SW480 (cell line): ENCODE measurements at regions not wholly inside any gene's neighbourhood (a gene's known extent, or its start where the extent isn't known, plus 50 kb on each side); places are given as distances from the start of the nearest gene placed in this dataset.
A peak's percentile ranks its signal among the peaks of the same experiment; 100 is the strongest.
"Not testable (repeated sequence)": the region's sequence is repeated elsewhere in the genome, so short reads cannot be mapped to it uniquely, and the experiment has no call there.

Source experiments
- DNase-seq: peaks from one replicate; pipeline ENCODE4 v3.0.0-alpha.2; 2016; ENCODE audit warnings: low spot score

GRCh38 chr4:111136438-111136837 lies 513.6 kb upstream of the PITX2 start:
- peak; percentile 2 for DNase-seq

DNA sequence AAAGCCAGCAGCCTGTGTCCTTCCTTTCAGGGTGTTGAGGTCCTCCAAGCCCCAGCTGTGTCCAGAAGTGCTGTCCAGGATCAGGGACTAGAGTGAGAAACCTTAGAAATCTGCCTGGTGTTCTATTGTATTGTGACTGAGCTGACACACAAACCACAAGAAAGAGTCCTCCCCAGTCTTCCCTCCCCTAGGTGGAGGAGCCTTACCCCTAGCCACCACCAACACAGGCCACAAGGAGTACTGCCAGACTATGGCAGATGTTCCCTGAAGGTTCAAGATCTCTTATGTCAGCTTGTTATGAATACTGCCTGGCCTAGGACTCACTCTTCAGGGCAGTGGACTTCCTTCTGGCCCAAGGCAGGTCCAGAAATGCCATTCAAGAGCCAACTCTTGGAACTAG lies 514.1 kb upstream of the PITX2 start:
- DNase-seq = no peak

- DNase-seq = no peak
Observed at GRCh38 chr4:111143510-111143909, 520.6 kb upstream of the PITX2 start.

GRCh38 chr4:111154934-111155333 lies 532.1 kb upstream of the PITX2 start:
- DNase-seq = no peak

DNA sequence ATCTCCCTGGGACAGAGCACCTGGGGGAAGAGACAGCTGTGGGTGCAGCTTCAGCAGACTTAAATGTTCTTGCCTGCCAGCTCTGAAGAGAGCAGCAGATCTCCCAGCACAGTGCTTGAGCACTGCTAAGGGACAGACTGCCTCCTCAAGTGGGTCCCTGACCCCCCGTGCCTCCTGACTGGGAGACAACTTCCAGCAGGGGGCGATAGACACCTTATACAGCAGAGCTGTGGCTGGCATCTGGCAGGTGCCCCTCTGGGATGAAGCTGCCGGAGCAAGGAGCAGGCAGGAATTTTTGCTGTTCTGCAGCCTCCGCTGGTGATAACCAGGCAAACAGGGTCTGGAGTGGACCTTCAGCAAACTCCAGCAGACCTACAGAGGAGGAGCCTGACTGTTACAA lies 541.7 kb upstream of the PITX2 start:
- DNase-seq = not testable (repeated sequence)

DNA sequence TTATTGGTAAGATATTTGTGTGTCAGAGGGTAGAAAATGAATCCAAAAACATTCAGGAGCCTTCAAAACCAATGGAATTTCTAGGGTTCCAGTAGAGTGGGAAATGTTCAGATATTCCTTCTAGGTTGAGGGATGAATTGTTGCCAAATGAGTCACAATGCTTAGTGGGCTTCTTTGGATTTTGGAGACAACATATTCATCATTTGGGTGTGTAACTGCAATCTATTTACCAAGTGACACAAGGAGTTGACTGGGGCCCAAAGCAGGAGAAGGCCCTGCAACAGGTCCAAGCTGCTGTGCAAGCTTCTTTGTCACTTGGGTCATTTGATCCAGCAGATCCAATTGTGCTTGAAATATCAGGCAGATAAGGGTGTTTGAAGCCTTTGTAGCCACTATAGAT lies 551.5 kb upstream of the PITX2 start:
- DNase-seq = no peak

GRCh38 chr4:111178231-111178630 lies 555.4 kb upstream of the PITX2 start:
- no peak for DNase-seq

GRCh38 chr4:111187108-111187507 lies 564.2 kb upstream of the PITX2 start:
- no peak for DNase-seq

GRCh38 chr4:111198446-111198845 lies 575.6 kb upstream of the PITX2 start:
- DNase-seq = no peak

DNA sequence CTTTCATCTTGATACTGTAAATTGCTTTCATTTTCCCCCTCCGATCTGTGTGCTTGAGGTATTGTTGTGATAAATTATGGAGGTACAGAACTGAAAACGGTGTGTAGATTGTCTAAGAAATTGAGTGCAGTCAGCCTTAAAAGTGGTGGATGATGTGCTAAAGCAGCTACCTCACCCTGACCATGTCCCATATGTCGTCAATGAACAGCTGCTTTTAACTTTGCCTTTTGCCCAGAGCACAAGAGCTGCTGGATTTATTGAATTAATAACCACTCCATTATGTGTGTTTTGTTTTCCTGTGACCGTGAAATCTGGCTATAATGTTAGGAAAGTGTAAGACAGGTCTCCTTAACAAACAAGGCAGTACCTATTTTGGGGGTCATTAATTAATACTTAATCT lies 581.9 kb upstream of the PITX2 start:
- DNase-seq = no peak

DNA sequence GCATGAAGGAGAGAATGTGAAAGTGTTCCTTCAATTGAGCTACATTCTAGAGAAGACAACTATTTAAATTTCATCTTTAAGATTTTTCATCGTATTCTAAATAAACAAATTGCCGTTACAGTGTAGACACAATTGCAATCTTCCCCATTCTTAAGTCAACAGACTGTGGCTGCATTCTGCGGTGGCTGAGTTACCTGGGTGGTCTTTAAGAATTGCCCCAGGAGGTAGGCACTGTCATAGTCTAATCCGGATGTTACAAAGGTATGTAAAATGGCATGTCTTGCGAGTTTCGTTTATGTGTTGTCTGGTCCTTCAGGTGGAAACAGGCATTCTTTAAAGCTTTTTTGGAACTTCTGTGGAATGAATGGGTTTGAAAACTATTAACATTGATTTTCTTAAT lies 586.1 kb upstream of the PITX2 start:
- no peak for DNase-seq

- no peak for DNase-seq
Observed at GRCh38 chr4:111209706-111210105, 586.8 kb upstream of the PITX2 start.

DNA sequence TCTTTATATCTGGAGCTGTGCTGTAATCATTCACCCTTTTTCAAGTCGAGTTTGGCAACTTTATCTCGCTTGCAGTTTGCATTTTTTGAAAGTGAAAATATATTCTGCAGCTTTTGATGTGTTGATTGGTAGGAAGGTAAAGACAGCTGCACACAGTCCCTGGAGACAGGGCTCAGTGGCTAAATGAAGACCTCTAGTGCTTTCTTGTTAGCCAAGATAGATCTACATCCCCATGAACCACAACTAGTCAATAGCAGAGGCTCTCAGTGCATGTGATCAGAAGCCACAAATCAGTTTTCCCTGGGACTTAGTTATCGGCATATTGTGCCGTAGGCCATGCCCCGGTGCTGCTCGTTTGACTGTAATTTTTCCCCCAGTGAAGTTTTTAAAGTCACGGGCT lies 587.7 kb upstream of the PITX2 start:
- no peak for DNase-seq

DNA sequence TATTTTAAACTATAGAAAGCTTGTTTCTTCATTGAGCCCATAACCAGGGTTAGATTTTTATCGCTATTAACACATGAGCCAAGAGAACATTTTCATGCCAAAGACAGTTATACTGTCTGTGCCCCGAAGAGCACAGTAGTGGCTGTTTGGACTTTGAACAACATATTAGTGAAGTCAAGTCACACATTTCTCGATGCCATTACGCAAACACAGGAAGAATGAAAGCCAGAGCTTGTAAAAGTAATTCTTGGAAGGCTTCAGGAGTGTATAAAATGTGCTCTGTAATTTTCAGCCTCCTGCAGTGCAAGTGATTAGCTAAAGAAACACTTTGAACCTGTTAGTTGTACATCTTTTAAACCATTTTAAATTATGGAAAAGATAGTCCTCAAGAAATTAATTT lies 590.7 kb upstream of the PITX2 start:
- no peak for DNase-seq

GRCh38 chr4:111214371-111214770 lies 591.5 kb upstream of the PITX2 start:
- no peak for DNase-seq

- DNase-seq = no peak
Observed at GRCh38 chr4:111215755-111216154, 592.9 kb upstream of the PITX2 start.

- no peak for DNase-seq
Observed at GRCh38 chr4:111216791-111217190, 593.9 kb upstream of the PITX2 start.

DNA sequence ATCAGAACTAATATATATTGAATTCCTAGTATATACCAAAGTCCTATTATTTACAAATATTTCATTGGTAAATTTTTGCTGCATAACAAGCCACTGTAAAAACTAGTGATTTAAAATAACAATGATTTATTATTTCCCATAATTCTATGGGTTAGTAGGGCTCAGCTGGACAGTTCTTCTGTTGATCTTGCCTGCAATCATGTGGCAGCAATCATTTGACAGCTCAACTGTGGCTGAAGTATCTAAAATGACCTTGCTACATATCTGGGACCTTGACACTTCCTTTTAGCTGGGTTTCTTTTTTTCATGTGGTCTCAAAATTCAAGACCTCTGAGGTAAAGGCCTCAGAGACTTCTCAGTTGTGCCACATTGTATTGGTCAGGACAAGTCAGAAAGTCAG lies 598.5 kb upstream of the PITX2 start:
- no peak for DNase-seq

GRCh38 chr4:111228396-111228795 lies 605.5 kb upstream of the PITX2 start:
- DNase-seq = no peak

GRCh38 chr4:111228874-111229273 lies 606.0 kb upstream of the PITX2 start:
- no peak for DNase-seq

GRCh38 chr4:111230265-111230664 lies 607.4 kb upstream of the PITX2 start:
- no peak for DNase-seq

- no peak for DNase-seq
Observed at GRCh38 chr4:111231281-111231680, 608.4 kb upstream of the PITX2 start.

DNA sequence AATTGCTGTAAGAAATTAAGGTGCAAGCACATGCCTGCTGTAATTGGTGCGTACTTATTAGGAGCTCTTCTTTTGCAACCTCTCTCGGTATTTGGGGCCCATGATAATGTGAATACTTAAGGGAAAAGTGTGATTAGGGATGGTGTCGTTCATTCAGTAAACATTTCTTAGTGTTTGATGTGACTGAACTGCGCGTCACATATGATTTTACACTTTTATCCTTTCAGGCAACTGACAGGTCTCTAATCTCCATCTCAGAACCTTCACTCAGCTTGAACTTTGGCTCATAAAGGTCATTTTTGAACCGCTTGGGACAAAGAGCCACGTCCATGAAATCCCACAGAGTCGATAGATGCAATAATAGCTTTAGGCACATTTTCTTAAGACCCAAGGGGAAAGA lies 612.1 kb upstream of the PITX2 start:
- DNase-seq = no peak

DNA sequence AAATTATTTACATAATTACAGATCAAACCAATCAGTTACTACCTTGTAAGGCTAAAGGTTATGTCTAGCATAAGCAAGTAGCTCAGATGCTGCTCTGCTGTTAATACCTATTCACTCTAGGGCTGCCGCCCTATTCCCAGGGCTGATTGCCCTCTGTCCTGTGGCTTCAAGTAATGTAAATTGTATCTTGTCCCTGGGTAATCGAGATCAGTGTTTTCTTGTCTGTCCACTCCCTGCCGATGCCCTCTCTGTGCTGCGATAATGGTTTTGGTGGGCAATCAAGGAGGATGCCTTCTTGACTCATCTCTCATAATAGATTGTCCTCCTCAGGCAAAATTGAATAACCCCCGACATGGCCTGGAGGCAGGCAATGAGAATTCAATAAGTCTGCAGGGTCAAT lies 641.0 kb upstream of the PITX2 start:
- DNase-seq = no peak

GRCh38 chr4:111266937-111267336 lies 644.1 kb upstream of the PITX2 start:
- no peak for DNase-seq
